ENCODE measurements at regions not wholly inside any gene's neighbourhood (a gene's known extent, or its start where the extent isn't known, plus 50 kb on each side); places are given as distances from the start of the nearest gene placed in this dataset.

DNA sequence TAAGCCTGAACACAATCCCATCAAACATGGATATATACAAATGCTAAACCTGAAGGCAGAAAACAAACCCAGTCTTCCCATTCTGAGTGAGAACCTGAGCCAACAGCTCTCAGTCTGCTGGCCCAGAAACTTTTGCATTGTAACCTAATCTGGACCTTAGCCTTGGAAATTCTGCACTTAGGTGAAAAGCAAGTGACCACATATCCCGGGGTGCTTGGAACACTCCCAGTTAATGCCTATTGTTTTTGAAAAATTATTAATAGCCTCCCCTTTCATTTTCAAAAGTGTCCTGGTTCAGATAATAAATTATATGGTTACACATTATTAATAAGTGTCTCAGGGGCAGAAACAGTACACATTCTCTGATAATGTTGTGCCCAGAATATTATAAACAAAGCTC is 228.3 kb upstream of the TARS1 start:
- TF ChIP-seq POLR2A (IDR thresholded peaks at IDR 0.05) = no peak
- TF ChIP-seq CTCF (IDR thresholded peaks at IDR 0.05) = no peak

All from lower leg skin (tissue), 3 donors.